GM21717 (cell line): ENCODE measurements at regions not wholly inside any gene's neighbourhood (a gene's known extent, or its start where the extent isn't known, plus 50 kb on each side); places are given as distances from the start of the nearest gene placed in this dataset.

Experiments used
- ATAC-seq: cut with Tn5 transposase; IDR thresholded peaks from one replicate; pipeline ENCODE4 v1.9.1; 2021; ENCODE audit warnings: mild to moderate bottlenecking, moderate library complexity; ENCODE audit not compliant: unreplicated experiment

- no peak for ATAC-seq
These were observed 988.3 kb upstream of the LRFN5 start for GRCh38 chr14:40618225-40618898.

- ATAC-seq, result no peak
These were observed 990.1 kb upstream of the LRFN5 start for GRCh38 chr14:40616579-40616978.

- no peak for ATAC-seq
These were observed 1005.6 kb upstream of the LRFN5 start for GRCh38 chr14:40601063-40601462.

GRCh38 chr14:40599725-40600124 is 1007.0 kb upstream of the LRFN5 start:
- no peak for ATAC-seq

- ATAC-seq, result no peak
These were observed 1025.4 kb upstream of the LRFN5 start for GRCh38 chr14:40581264-40581663.

GRCh38 chr14:40576880-40577478 is 1029.7 kb upstream of the LRFN5 start:
- ATAC-seq, result no peak

GRCh38 chr14:40574780-40575179 is 1031.9 kb upstream of the LRFN5 start:
- no peak for ATAC-seq

- ATAC-seq, result no peak
These were observed 1081.4 kb upstream of the LRFN5 start for GRCh38 chr14:40525314-40525713.

GRCh38 chr14:40523123-40523522 is 1083.6 kb upstream of the LRFN5 start:
- no peak for ATAC-seq

- no peak for ATAC-seq
These were observed 1062.2 kb upstream of the FBXO33 start for GRCh38 chr14:40494483-40494882.

- no peak for ATAC-seq
These were observed 1055.6 kb upstream of the FBXO33 start for GRCh38 chr14:40487824-40488223.

GRCh38 chr14:40485688-40486087 is 1053.5 kb upstream of the FBXO33 start:
- ATAC-seq, result no peak

- ATAC-seq, result no peak
These were observed 1043.8 kb upstream of the FBXO33 start for GRCh38 chr14:40476005-40476404.

GRCh38 chr14:40467969-40468368 is 1035.7 kb upstream of the FBXO33 start:
- ATAC-seq, result no peak

GRCh38 chr14:40464531-40464930 is 1032.3 kb upstream of the FBXO33 start:
- ATAC-seq, result no peak

- ATAC-seq, result no peak
These were observed 1031.7 kb upstream of the FBXO33 start for GRCh38 chr14:40463886-40464285.

GRCh38 chr14:40452674-40453073 is 1020.4 kb upstream of the FBXO33 start:
- ATAC-seq, result no peak

GRCh38 chr14:40447017-40447416 is 1014.8 kb upstream of the FBXO33 start:
- ATAC-seq, result no peak

GRCh38 chr14:40445020-40445419 is 1012.8 kb upstream of the FBXO33 start:
- ATAC-seq, result no peak

GRCh38 chr14:40436551-40436950 is 1004.3 kb upstream of the FBXO33 start:
- ATAC-seq, result no peak

GRCh38 chr14:40417777-40418401 is 985.7 kb upstream of the FBXO33 start:
- no peak for ATAC-seq

GRCh38 chr14:40416565-40416964 is 984.3 kb upstream of the FBXO33 start:
- ATAC-seq, result no peak
